ENCODE measurements at regions not wholly inside any gene's neighbourhood (a gene's known extent, or its start where the extent isn't known, plus 50 kb on each side); places are given as distances from the start of the nearest gene placed in this dataset.

- no peaks in the 10 kb centered on the region for H3K36me3 ChIP-seq (ENCODE audit: control insufficient read depth in 1 of 2, insufficient read depth in 2 of 2, low read length in 2 of 2)
- no peak for DNase-seq (ENCODE audit: low read depth, low spot score)
- H3K4me2 ChIP-seq (ENCODE audit: low read length) = no peak overlapping the region
- H3K27me3 ChIP-seq (ENCODE audit: insufficient read depth, low read length) = peaks cover 12% of the 10 kb centered on the region; the same call in 1 of the 2 replicates
- H3K9me3 ChIP-seq (ENCODE audit: control insufficient read depth in 1 of 2, insufficient read depth in 1 of 2, low read depth in 1 of 2, low read length in 2 of 2) = no peaks in the 10 kb centered on the region
- no peaks in the 10 kb centered on the region for H3K79me2 ChIP-seq (ENCODE audit: insufficient read depth, low read length)
- RAD21 ChIA-PET (ENCODE audit: low non-redundant PET in 1 of 2, low total read pairs in 2 of 2, uncharacterized antibody in 2 of 2, unreplicated experiment in 2 of 2) = no interaction called here
- no peak overlapping the region for H3K27ac ChIP-seq (ENCODE audit: low read depth, low read length)
- TF ChIP-seq ELF1 (IDR thresholded peaks at IDR 0.05; ENCODE audit: borderline replicate concordance, low read depth) = no peak
- TF ChIP-seq EGR1 (IDR thresholded peaks at IDR 0.05; ENCODE audit: low read depth) = no peak
- TF ChIP-seq, protein P1, sequence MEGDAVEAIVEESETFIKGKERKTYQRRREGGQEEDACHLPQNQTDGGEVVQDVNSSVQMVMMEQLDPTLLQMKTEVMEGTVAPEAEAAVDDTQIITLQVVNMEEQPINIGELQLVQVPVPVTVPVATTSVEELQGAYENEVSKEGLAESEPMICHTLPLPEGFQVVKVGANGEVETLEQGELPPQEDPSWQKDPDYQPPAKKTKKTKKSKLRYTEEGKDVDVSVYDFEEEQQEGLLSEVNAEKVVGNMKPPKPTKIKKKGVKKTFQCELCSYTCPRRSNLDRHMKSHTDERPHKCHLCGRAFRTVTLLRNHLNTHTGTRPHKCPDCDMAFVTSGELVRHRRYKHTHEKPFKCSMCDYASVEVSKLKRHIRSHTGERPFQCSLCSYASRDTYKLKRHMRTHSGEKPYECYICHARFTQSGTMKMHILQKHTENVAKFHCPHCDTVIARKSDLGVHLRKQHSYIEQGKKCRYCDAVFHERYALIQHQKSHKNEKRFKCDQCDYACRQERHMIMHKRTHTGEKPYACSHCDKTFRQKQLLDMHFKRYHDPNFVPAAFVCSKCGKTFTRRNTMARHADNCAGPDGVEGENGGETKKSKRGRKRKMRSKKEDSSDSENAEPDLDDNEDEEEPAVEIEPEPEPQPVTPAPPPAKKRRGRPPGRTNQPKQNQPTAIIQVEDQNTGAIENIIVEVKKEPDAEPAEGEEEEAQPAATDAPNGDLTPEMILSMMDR (IDR thresholded peaks at IDR 0.05 in 2 of 3, conservative IDR thresholded peaks at IDR 0.05 in 1 of 3; ENCODE audit: borderline replicate concordance in 1 of 3, insufficient read depth in 1 of 3, low read depth in 2 of 3, low read length in 2 of 3) = no peak
- TF ChIP-seq, protein P2, sequence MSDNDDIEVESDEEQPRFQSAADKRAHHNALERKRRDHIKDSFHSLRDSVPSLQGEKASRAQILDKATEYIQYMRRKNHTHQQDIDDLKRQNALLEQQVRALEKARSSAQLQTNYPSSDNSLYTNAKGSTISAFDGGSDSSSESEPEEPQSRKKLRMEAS (IDR thresholded peaks at IDR 0.05) = no peak
- no peak for TF ChIP-seq RAD21 (IDR thresholded peaks at IDR 0.05; ENCODE audit: low read depth)
- TF ChIP-seq SIN3A (IDR thresholded peaks at IDR 0.05; ENCODE audit: low read depth) = no peak
- TF ChIP-seq EZH2phosphoT487 (IDR thresholded peaks at IDR 0.05; ENCODE audit: borderline replicate concordance) = no peak
- no peak for TF ChIP-seq JUND (IDR thresholded peaks at IDR 0.05)
- no peak for TF ChIP-seq YY1 (IDR thresholded peaks at IDR 0.05; ENCODE audit: extremely low read depth, insufficient replicate concordance, low read depth, low read length)
- no peak for TF ChIP-seq EZH2 (IDR thresholded peaks at IDR 0.05)
- TF ChIP-seq SP1 (IDR thresholded peaks at IDR 0.05; ENCODE audit: low read depth) = no peak
- TF ChIP-seq POLR2A (IDR thresholded peaks at IDR 0.05; ENCODE audit: borderline replicate concordance, extremely low read depth, insufficient read depth, insufficient read length) = no peak
- TF ChIP-seq POLR2AphosphoS5 (IDR thresholded peaks at IDR 0.05; ENCODE audit: low read depth, low read length) = no peak
- TF ChIP-seq FOSL1 (IDR thresholded peaks at IDR 0.05; ENCODE audit: low read depth) = no peak
- no peak for TF ChIP-seq TCF7L2 (IDR thresholded peaks at IDR 0.05; ENCODE audit: borderline replicate concordance, extremely low read depth, insufficient read depth, insufficient read length)
- TF ChIP-seq, protein P3, sequence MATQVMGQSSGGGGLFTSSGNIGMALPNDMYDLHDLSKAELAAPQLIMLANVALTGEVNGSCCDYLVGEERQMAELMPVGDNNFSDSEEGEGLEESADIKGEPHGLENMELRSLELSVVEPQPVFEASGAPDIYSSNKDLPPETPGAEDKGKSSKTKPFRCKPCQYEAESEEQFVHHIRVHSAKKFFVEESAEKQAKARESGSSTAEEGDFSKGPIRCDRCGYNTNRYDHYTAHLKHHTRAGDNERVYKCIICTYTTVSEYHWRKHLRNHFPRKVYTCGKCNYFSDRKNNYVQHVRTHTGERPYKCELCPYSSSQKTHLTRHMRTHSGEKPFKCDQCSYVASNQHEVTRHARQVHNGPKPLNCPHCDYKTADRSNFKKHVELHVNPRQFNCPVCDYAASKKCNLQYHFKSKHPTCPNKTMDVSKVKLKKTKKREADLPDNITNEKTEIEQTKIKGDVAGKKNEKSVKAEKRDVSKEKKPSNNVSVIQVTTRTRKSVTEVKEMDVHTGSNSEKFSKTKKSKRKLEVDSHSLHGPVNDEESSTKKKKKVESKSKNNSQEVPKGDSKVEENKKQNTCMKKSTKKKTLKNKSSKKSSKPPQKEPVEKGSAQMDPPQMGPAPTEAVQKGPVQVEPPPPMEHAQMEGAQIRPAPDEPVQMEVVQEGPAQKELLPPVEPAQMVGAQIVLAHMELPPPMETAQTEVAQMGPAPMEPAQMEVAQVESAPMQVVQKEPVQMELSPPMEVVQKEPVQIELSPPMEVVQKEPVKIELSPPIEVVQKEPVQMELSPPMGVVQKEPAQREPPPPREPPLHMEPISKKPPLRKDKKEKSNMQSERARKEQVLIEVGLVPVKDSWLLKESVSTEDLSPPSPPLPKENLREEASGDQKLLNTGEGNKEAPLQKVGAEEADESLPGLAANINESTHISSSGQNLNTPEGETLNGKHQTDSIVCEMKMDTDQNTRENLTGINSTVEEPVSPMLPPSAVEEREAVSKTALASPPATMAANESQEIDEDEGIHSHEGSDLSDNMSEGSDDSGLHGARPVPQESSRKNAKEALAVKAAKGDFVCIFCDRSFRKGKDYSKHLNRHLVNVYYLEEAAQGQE (IDR thresholded peaks at IDR 0.05; ENCODE audit: low read depth) = no peak
- TF ChIP-seq, protein P4, sequence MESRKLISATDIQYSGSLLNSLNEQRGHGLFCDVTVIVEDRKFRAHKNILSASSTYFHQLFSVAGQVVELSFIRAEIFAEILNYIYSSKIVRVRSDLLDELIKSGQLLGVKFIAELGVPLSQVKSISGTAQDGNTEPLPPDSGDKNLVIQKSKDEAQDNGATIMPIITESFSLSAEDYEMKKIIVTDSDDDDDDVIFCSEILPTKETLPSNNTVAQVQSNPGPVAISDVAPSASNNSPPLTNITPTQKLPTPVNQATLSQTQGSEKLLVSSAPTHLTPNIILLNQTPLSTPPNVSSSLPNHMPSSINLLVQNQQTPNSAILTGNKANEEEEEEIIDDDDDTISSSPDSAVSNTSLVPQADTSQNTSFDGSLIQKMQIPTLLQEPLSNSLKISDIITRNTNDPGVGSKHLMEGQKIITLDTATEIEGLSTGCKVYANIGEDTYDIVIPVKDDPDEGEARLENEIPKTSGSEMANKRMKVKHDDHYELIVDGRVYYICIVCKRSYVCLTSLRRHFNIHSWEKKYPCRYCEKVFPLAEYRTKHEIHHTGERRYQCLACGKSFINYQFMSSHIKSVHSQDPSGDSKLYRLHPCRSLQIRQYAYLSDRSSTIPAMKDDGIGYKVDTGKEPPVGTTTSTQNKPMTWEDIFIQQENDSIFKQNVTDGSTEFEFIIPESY (IDR thresholded peaks at IDR 0.05; ENCODE audit: extremely low read depth, insufficient replicate concordance, low read length) = no peak
- no peak for TF ChIP-seq CEBPB (IDR thresholded peaks at IDR 0.05; ENCODE audit: low read depth)
- no peak for TF ChIP-seq SRF (IDR thresholded peaks at IDR 0.05; ENCODE audit: low read depth)
- TF ChIP-seq ZFX (IDR thresholded peaks at IDR 0.05) = no peak
- CTCF ChIA-PET = no interaction called here
- no peak overlapping the region for H3K4me3 ChIP-seq (replicated peaks in 1 of 2; ENCODE audit: low read depth in 1 of 2, low read length in 2 of 2)
- ATAC-seq = no peak
- POLR2A ChIA-PET = no interaction called here
- H4K20me1 ChIP-seq (ENCODE audit: insufficient read depth) = no peaks in the 10 kb centered on the region
- H3K4me1 ChIP-seq (ENCODE audit: control insufficient read depth in 1 of 2, insufficient read depth in 2 of 2, low read length in 2 of 2) = no peaks in the 10 kb centered on the region
- intact Hi-C loops (cut with micrococcal nuclease) = no loop called here
- H2AFZ ChIP-seq (ENCODE audit: low read depth, low read length, poor library complexity, severe bottlenecking) = no peak overlapping the region
- no peaks in the 10 kb centered on the region for H3K9me2 ChIP-seq (ENCODE audit: insufficient read depth)
- H3K9ac ChIP-seq (ENCODE audit: low read length) = no peak overlapping the region
- BruUV-seq (replicated peaks) = no TSS peak
Observed at GRCh38 chr18:45506951-45507350, 108.3 kb upstream of the SLC14A2 start.
